GM23248 (cell line): ENCODE measurements at regions not wholly inside any gene's neighbourhood (a gene's known extent, or its start where the extent isn't known, plus 50 kb on each side); places are given as distances from the start of the nearest gene placed in this dataset.

Source experiments
- DNase-seq: peaks from one replicate; pipeline ENCODE4 v3.0.0-alpha.2; 2015
- H2AFZ ChIP-seq: fragments of 200-600 bp; sonication (generic); 2 replicates; pipeline ENCODE4 v1.6.1; 2016; ENCODE audit warnings: antibody characterized with exemption
- H3F3A ChIP-seq: fragments of 200-600 bp; sonication (generic); 2 replicates; pipeline ENCODE4 v1.6.1; 2016; ENCODE audit warnings: mild to moderate bottlenecking, antibody characterized with exemption, mixed run types; ENCODE audit not compliant: insufficient read depth
- H3K27ac ChIP-seq: fragments of 200-600 bp; sonication (generic); 2 replicates; pipeline ENCODE4 v1.5.1; 2016; ENCODE audit warnings: mild to moderate bottlenecking
- H3K27me3 ChIP-seq: fragments of 200-600 bp; sonication (generic); replicated peaks from 2 replicates; pipeline ENCODE4 v1.6.1; 2016; ENCODE audit warnings: mild to moderate bottlenecking; ENCODE audit not compliant: insufficient read depth
- H3K36me3 ChIP-seq: fragments of 200-600 bp; sonication (generic); 2 replicates; pipeline ENCODE4 v1.6.1; 2016; ENCODE audit warnings: low read depth, mild to moderate bottlenecking
- H3K4me1 ChIP-seq: fragments of 200-600 bp; sonication (generic); 2 replicates; pipeline ENCODE4 v1.6.1; 2016; ENCODE audit warnings: mild to moderate bottlenecking; ENCODE audit not compliant: insufficient read depth
- H3K4me2 ChIP-seq: fragments of 200-600 bp; sonication (generic); one replicate; pipeline ENCODE4 v1.6.1; 2016; ENCODE audit warnings: mild to moderate bottlenecking; ENCODE audit not compliant: unreplicated experiment
- H3K4me3 ChIP-seq: fragments of 200-600 bp; sonication (generic); 2 replicates; pipeline ENCODE4 v1.5.1; 2016; ENCODE audit warnings: mild to moderate bottlenecking
- H3K79me2 ChIP-seq: fragments of 200-600 bp; sonication (generic); 2 replicates; pipeline ENCODE4 v1.6.1; 2016; ENCODE audit warnings: mild to moderate bottlenecking; ENCODE audit not compliant: insufficient read depth
- H3K9ac ChIP-seq: fragments of 200-600 bp; sonication (generic); 2 replicates; pipeline ENCODE4 v1.6.1; 2016; ENCODE audit warnings: mild to moderate bottlenecking
- H3K9me2 ChIP-seq: fragments of 200-600 bp; sonication (generic); 2 replicates; pipeline ENCODE4 v1.6.1; 2016; ENCODE audit warnings: mixed run types, mild to moderate bottlenecking, moderate library complexity; ENCODE audit not compliant: insufficient read depth
- H3K9me3 ChIP-seq: fragments of 200-600 bp; sonication (generic); one replicate; pipeline ENCODE4 v1.6.1; 2017; ENCODE audit warnings: low read depth
- H4K20me1 ChIP-seq: fragments of 200-600 bp; sonication (generic); 2 replicates; pipeline ENCODE4 v1.6.0; 2016; ENCODE audit not compliant: insufficient read depth
- EZH2 ChIP-seq: fragments of 200-600 bp; sonication (generic); IDR thresholded peaks from 2 replicates; pipeline ENCODE4 v1.6.1; 2018; ENCODE audit warnings: antibody characterized with exemption, mild to moderate bottlenecking; ENCODE audit not compliant: insufficient read depth, poor library complexity, severe bottlenecking
- EZH2phosphoT487 ChIP-seq: fragments of 200-600 bp; sonication (generic); IDR thresholded peaks from 2 replicates; pipeline ENCODE4 v1.6.1; 2018; ENCODE audit warnings: antibody characterized with exemption, moderate library complexity, mild to moderate bottlenecking, low read depth; ENCODE audit not compliant: insufficient read depth
- WGBS, 2 experiments: methylation state at CpG; one replicate each; pipeline ENCODE4 v1.1.6; 2015 to 2017; ENCODE audit warnings: low lambda C conversion rate in 2 of 2, low coverage in 1 of 2; ENCODE audit errors: missing lambda C conversion rate in 2 of 2; 5-methylcytosine and 5-hydroxymethylcytosine counted together
- in situ Hi-C: fragments of 300-500 bp; cut with MboI; formaldehyde crosslinking; loops from 2 replicates; pipeline ENCODE4 v1.15.0; 2020

DNA sequence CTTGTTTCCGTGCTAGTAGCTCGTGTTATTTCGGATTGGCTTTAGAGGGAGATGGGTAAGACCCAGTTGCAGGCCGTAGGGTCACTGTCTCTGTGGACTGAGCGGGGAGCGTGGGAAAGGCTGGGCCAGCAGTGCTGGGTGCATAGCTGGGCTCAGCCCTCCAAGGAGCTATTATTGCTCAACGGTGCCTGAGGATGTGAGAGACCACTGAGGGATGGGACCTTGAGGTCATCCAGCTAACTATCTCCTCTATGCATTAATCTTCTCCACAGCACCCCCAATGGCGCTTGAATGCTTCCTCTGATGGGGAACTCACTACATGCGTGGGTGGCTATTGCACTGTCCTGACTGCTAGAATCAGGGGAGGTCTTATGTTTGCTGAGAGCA is 126.1 kb upstream of the FOXF1 start:
- Histone ChIP-seq H3K27ac (peak overlapping the region; percentile 29; the same call in 1 of the 2 replicates), H3K9me3 (no peaks in the 10 kb centered on the region), H3K4me3 (no peak overlapping the region), H4K20me1 (no peaks in the 10 kb centered on the region), H3F3A (peaks cover 7% of the 10 kb centered on the region; the same call in 1 of the 2 replicates), H3K4me1 (peaks cover 27% of the 10 kb centered on the region), H3K36me3 (no peaks in the 10 kb centered on the region), H3K4me2 (peak overlapping the region; percentile 12), H3K9me2 (no peaks in the 10 kb centered on the region), H3K79me2 (no peaks in the 10 kb centered on the region), H3K9ac (no peak overlapping the region), H2AFZ (peak overlapping the region; percentile 66), H3K27me3 (no peaks in the 10 kb centered on the region)
- TF ChIP-seq EZH2, result no peak
- TF ChIP-seq EZH2phosphoT487, result no peak
- in situ Hi-C loops, result no loop called here
- DNase-seq, result no peak
- WGBS, 2 experiments, result 94% methylated on average over 9 of the region's 9 CpGs

- H3K9me3 ChIP-seq, result no peaks in the 10 kb centered on the region
- in situ Hi-C loops, result no loop called here
- H3K9ac ChIP-seq, result no peak overlapping the region
- H3K4me1 ChIP-seq, result peaks cover 29% of the 10 kb centered on the region
- no peaks in the 10 kb centered on the region for H3K9me2 ChIP-seq
- no peak overlapping the region for H3K27ac ChIP-seq
- H2AFZ ChIP-seq, result no peak overlapping the region
- no peaks in the 10 kb centered on the region for H4K20me1 ChIP-seq
- DNase-seq, result no peak
- H3K36me3 ChIP-seq, result no peaks in the 10 kb centered on the region
- no peaks in the 10 kb centered on the region for H3K79me2 ChIP-seq
- TF ChIP-seq EZH2 (no peak), EZH2phosphoT487 (no peak)
- H3K27me3 ChIP-seq, result no peaks in the 10 kb centered on the region
- no peak overlapping the region for H3K4me3 ChIP-seq
- 96 to 98% methylated on average over 6 to 10 of the region's 10 CpGs for WGBS, 2 experiments
- H3F3A ChIP-seq, result peaks cover 7% of the 10 kb centered on the region; the same call in 1 of the 2 replicates
- no peak overlapping the region for H3K4me2 ChIP-seq
Measured at GRCh38 chr16:86384980-86385379, 125.3 kb upstream of the FOXF1 start.

GRCh38 chr16:86387468-86388440 is 122.6 kb upstream of the FOXF1 start:
- TF ChIP-seq EZH2 (no peak), EZH2phosphoT487 (no peak)
- no peaks in the 10 kb centered on the region for H3K79me2 ChIP-seq
- no peak overlapping the region for H3K4me3 ChIP-seq
- no peaks in the 10 kb centered on the region for H3K9me2 ChIP-seq
- peak overlapping the region; percentile 75 for H3K27ac ChIP-seq
- no peaks in the 10 kb centered on the region for H3K36me3 ChIP-seq
- H3K27me3 ChIP-seq, result no peaks in the 10 kb centered on the region
- no peaks in the 10 kb centered on the region for H3K9me3 ChIP-seq
- no peak overlapping the region for H3K9ac ChIP-seq
- WGBS, 2 experiments, result 59 to 65% methylated on average over 24 of the region's 24 CpGs
- no peaks in the 10 kb centered on the region for H4K20me1 ChIP-seq
- in situ Hi-C loops, result no loop called here
- peak overlapping the region; percentile 40; the same call in 1 of the 2 replicates for H2AFZ ChIP-seq
- H3F3A ChIP-seq, result peaks cover 30% of the 10 kb centered on the region
- H3K4me2 ChIP-seq, result peak overlapping the region; percentile 23
- H3K4me1 ChIP-seq, result peaks cover 45% of the 10 kb centered on the region
- DNase-seq, result peak; percentile 99

DNA sequence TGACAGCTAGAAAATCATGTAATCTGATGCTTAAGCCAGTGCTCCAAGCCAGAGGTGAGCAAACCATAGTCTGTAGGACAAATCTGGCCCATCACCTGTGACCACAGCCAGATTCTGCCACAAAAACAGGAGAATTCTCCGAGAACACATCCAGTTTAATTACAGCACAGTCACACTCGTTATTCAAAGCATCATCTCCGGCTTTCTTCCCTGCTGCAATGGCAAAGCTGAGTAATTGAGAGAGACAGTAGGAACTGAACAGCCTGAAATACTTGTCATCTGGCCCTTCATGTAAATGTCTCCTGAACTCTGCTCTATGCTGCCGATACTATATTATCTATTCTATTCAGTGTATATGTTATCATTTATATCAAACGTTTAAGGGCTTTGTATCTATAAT is 121.4 kb upstream of the FOXF1 start:
- no peak overlapping the region for H3K9ac ChIP-seq
- 40 to 54% methylated on average over 5 of the region's 5 CpGs for WGBS, 2 experiments
- peaks cover 34% of the 10 kb centered on the region for H3F3A ChIP-seq
- H3K9me2 ChIP-seq, result no peaks in the 10 kb centered on the region
- in situ Hi-C loops, result no loop called here
- no peak for TF ChIP-seq EZH2phosphoT487
- H4K20me1 ChIP-seq, result no peaks in the 10 kb centered on the region
- H3K27ac ChIP-seq, result no peak overlapping the region
- H3K79me2 ChIP-seq, result no peaks in the 10 kb centered on the region
- no peak overlapping the region for H3K4me2 ChIP-seq
- H2AFZ ChIP-seq, result no peak overlapping the region
- no peaks in the 10 kb centered on the region for H3K9me3 ChIP-seq
- no peaks in the 10 kb centered on the region for H3K27me3 ChIP-seq
- peak; percentile 49 for DNase-seq
- no peak overlapping the region for H3K4me3 ChIP-seq
- peaks cover 44% of the 10 kb centered on the region for H3K4me1 ChIP-seq
- H3K36me3 ChIP-seq, result no peaks in the 10 kb centered on the region
